H1 (cell line): ENCODE measurements at regions not wholly inside any gene's neighbourhood (a gene's known extent, or its start where the extent isn't known, plus 50 kb on each side); places are given as distances from the start of the nearest gene placed in this dataset.

Source experiments
- CTCF ChIA-PET: fragments of 300-600 bp; sonication (Branson Sonifier 250); formaldehyde crosslinking; loops from one replicate; lab custom pipeline; 2021; ENCODE audit not compliant: partially characterized antibody; lab: Charles Lee
- POLR2A ChIA-PET: fragments of 300-600 bp; sonication (Branson Sonifier 250); formaldehyde crosslinking; loops from one replicate; lab custom pipeline; 2021; ENCODE audit warnings: inconsistent platforms; ENCODE audit not compliant: partially characterized antibody; lab: Charles Lee
- DNase-seq, 2 experiments: peaks; one replicate each; pipeline versions ENCODE4 v3.0.0 to v3.0.0-alpha.2; 2010 to 2022; ENCODE audit warnings: low spot score in 2 of 2, low read depth in 1 of 2, mixed read lengths in 1 of 2
- FAIRE-seq: peaks from 2 replicates; lab custom pipeline; 2011; peaks lifted over from hg19 to GRCh38; lab: Jason Lieb, UNC
- H2AFZ ChIP-seq: 2 replicates; pipeline ENCODE4 v1.8.1; 2012; ENCODE audit warnings: low read length, inconsistent platforms
- H2AK5ac ChIP-seq: 2 replicates; pipeline ENCODE4 v1.6.1; 2013; ENCODE audit warnings: low read depth, low read length
- H2BK120ac ChIP-seq: replicated peaks from 2 replicates; pipeline ENCODE3; 2013; ENCODE audit warnings: low read depth, low read length, inconsistent platforms
- H2BK12ac ChIP-seq: 2 replicates; pipeline ENCODE4 v1.6.1; 2013; ENCODE audit warnings: low read depth, low read length
- H2BK15ac ChIP-seq: 2 replicates; pipeline ENCODE4 v1.6.1; 2013; ENCODE audit warnings: low read length
- H2BK20ac ChIP-seq: 2 replicates; pipeline ENCODE4 v1.6.1; 2013; ENCODE audit warnings: low read length
- H2BK5ac ChIP-seq: 2 replicates; pipeline ENCODE4 v1.6.1; 2013; ENCODE audit warnings: low read depth, low read length
- H3K14ac ChIP-seq: 2 replicates; pipeline ENCODE4 v1.6.1; 2013; ENCODE audit warnings: inconsistent platforms; ENCODE audit not compliant: insufficient read length
- H3K18ac ChIP-seq: 2 replicates; pipeline ENCODE4 v1.6.1; 2013; ENCODE audit warnings: low read length; ENCODE audit errors: extremely low read depth
- H3K23ac ChIP-seq: 2 replicates; pipeline ENCODE4 v1.6.1; 2013; ENCODE audit warnings: inconsistent platforms; ENCODE audit not compliant: insufficient read length
- H3K23me2 ChIP-seq: 2 replicates; pipeline ENCODE4 v1.6.1; 2013; ENCODE audit warnings: low read depth, low read length
- H3K27ac ChIP-seq: 2 replicates; pipeline ENCODE4 v1.6.1; 2011; ENCODE audit warnings: low read depth, low read length, inconsistent platforms
- H3K27me3 ChIP-seq, 4 experiments: replicated peaks in 1 of 4; 1 replicate in 1 of 4; 2 replicates in 3 of 4; pipeline versions ENCODE4 v1.6.1 to v1.8.1; 2011 to 2013; ENCODE audit warnings: low read length in 3 of 4, mild to moderate bottlenecking in 3 of 4, inconsistent platforms in 2 of 4, mixed read lengths in 2 of 4, moderate library complexity in 1 of 4; ENCODE audit not compliant: control insufficient read depth in 3 of 4, insufficient read depth in 3 of 4; ENCODE audit errors: extremely low read depth in 1 of 4
- H3K36me3 ChIP-seq, 4 experiments: 2 replicates each; pipeline versions ENCODE4 v1.6.1 to v1.8.1; 2011 to 2013; ENCODE audit warnings: mild to moderate bottlenecking in 4 of 4, low read length in 3 of 4, moderate library complexity in 2 of 4, control low read depth in 1 of 4, inconsistent platforms in 1 of 4; ENCODE audit not compliant: insufficient read depth in 4 of 4, control insufficient read depth in 2 of 4
- H3K4ac ChIP-seq: replicated peaks from 2 replicates; pipeline ENCODE3; 2013; ENCODE audit warnings: low read length, low read depth, mixed read lengths, inconsistent platforms; ENCODE audit not compliant: insufficient read length
- H3K4me1 ChIP-seq, 4 experiments: replicated peaks in 1 of 4; 1 replicate in 1 of 4; 2 replicates in 3 of 4; pipeline versions ENCODE4 v1.6.1 to v1.8.1; 2011 to 2013; ENCODE audit warnings: low read length in 3 of 4, inconsistent platforms in 2 of 4, mixed read lengths in 1 of 4; ENCODE audit not compliant: insufficient read depth in 4 of 4, control insufficient read depth in 3 of 4
- H3K4me2 ChIP-seq, 2 experiments: 2 replicates each; pipeline versions ENCODE4 v1.6.1 to v1.8.1; 2011 to 2013; ENCODE audit warnings: low read depth in 2 of 2, low read length in 2 of 2, control low read depth in 1 of 2, inconsistent platforms in 1 of 2, mild to moderate bottlenecking in 1 of 2; ENCODE audit not compliant: insufficient read depth in 1 of 2
- H3K4me3 ChIP-seq, 4 experiments: fragments of 200-600, 300-600 bp in 1 of 4; sonication (generic), shearing (Covaris generic), sonication (Bioruptor Twin) in 1 of 4; 2 replicates each; pipeline versions ENCODE4 v1.5.1 to v1.8.1; 2011 to 2016; ENCODE audit warnings: low read length in 4 of 4, low read depth in 3 of 4, control low read depth in 2 of 4, inconsistent platforms in 2 of 4, mild to moderate bottlenecking in 2 of 4, mixed read lengths in 1 of 4, moderate library complexity in 1 of 4; ENCODE audit not compliant: insufficient read depth in 2 of 4; ENCODE audit errors: extremely low read depth in 1 of 4
- H3K56ac ChIP-seq: replicated peaks from 2 replicates; pipeline ENCODE3; 2013; ENCODE audit warnings: low read depth, mild to moderate bottlenecking, mixed read lengths, low read length, inconsistent platforms; ENCODE audit not compliant: insufficient read length
- H3K79me1 ChIP-seq: 2 replicates; pipeline ENCODE4 v1.6.1; 2013; ENCODE audit warnings: low read depth, low read length, control low read depth
- H3K79me2 ChIP-seq, 2 experiments: 2 replicates each; pipeline versions ENCODE4 v1.6.1 to v1.8.1; 2012 to 2013; ENCODE audit warnings: low read length in 2 of 2, mild to moderate bottlenecking in 2 of 2, inconsistent platforms in 1 of 2; ENCODE audit not compliant: insufficient read depth in 2 of 2, control insufficient read depth in 1 of 2
- H3K9ac ChIP-seq, 4 experiments: replicated peaks in 1 of 4; 1 replicate in 1 of 4; 2 replicates in 3 of 4; pipeline versions ENCODE4 v1.6.1 to v1.8.1; 2011 to 2013; ENCODE audit warnings: low read depth in 3 of 4, low read length in 3 of 4, control low read depth in 2 of 4, mild to moderate bottlenecking in 2 of 4, moderate library complexity in 2 of 4, inconsistent platforms in 1 of 4; ENCODE audit errors: extremely low read depth in 1 of 4
- H3K9me3 ChIP-seq, 2 experiments: 2 replicates each; pipeline versions ENCODE4 v1.6.1 to v1.8.1; 2012 to 2013; ENCODE audit warnings: mild to moderate bottlenecking in 2 of 2, moderate library complexity in 2 of 2, control low read depth in 1 of 2, inconsistent platforms in 1 of 2, low read depth in 1 of 2, low read length in 1 of 2, mixed read lengths in 1 of 2; ENCODE audit not compliant: insufficient read depth in 2 of 2
- H4K20me1 ChIP-seq, 2 experiments: replicated peaks in 1 of 2; 2 replicates each; pipeline versions ENCODE3 to v1.8.1; 2011 to 2013; ENCODE audit warnings: inconsistent platforms in 2 of 2, low read length in 2 of 2, mild to moderate bottlenecking in 1 of 2; ENCODE audit not compliant: insufficient read depth in 2 of 2, control insufficient read depth in 1 of 2
- H4K5ac ChIP-seq: 2 replicates; pipeline ENCODE4 v1.6.1; 2013; ENCODE audit warnings: low read length, low read depth, mixed read lengths, inconsistent platforms; ENCODE audit not compliant: insufficient read length
- H4K8ac ChIP-seq: 2 replicates; pipeline ENCODE4 v1.8.0; 2013; ENCODE audit warnings: mild to moderate bottlenecking, moderate library complexity, low read length, inconsistent platforms; ENCODE audit not compliant: insufficient read depth; ENCODE audit errors: extremely low read depth
- H4K91ac ChIP-seq: replicated peaks from 2 replicates; pipeline ENCODE3; 2013; ENCODE audit warnings: low read length, mixed read lengths, inconsistent platforms; ENCODE audit not compliant: insufficient read length
- CBX5 ChIP-seq: fragments of 300-800, 300-1000 bp; sonication (generic); IDR thresholded peaks from 2 replicates; pipeline ENCODE4 v1.7.1; 2016; ENCODE audit warnings: antibody characterized with exemption, low read length, low read depth
- CBX8 ChIP-seq: fragments of 300-800, 300-1000 bp; sonication (generic); IDR thresholded peaks from 2 replicates; pipeline ENCODE4 v1.7.1; 2016; ENCODE audit warnings: low read depth, low read length, borderline replicate concordance
- CHD1 ChIP-seq: IDR thresholded peaks from 2 replicates; pipeline ENCODE4 v1.6.1; 2012; ENCODE audit warnings: low read depth, low read length, improper control_type of control experiment
- CREB1 ChIP-seq: IDR thresholded peaks from 2 replicates; pipeline ENCODE4 v1.6.1; 2012; ENCODE audit warnings: inconsistent platforms
- CTBP2 ChIP-seq: IDR thresholded peaks from 2 replicates; pipeline ENCODE4 v1.7.0; 2011; ENCODE audit warnings: borderline replicate concordance, mild to moderate bottlenecking, moderate library complexity, mixed read lengths, low read length; ENCODE audit not compliant: insufficient read depth, insufficient read length
- EGR1 ChIP-seq: IDR thresholded peaks from 2 replicates; pipeline ENCODE4 v1.6.1; 2011; ENCODE audit warnings: low read depth, low read length, borderline replicate concordance
- EZH2 ChIP-seq: fragments of 200-600 bp; sonication (generic); IDR thresholded peaks from 2 replicates; pipeline ENCODE4 v1.7.1; 2012; ENCODE audit warnings: low read depth, mild to moderate bottlenecking, moderate library complexity, low read length, inconsistent platforms; ENCODE audit not compliant: severe bottlenecking
- SAP30 ChIP-seq: fragments of 300-600 bp; sonication (generic); IDR thresholded peaks from 2 replicates; pipeline ENCODE4 v1.7.1; 2012; ENCODE audit warnings: low read length, moderate library complexity, mild to moderate bottlenecking, inconsistent platforms; ENCODE audit not compliant: insufficient read depth, insufficient replicate concordance
- SIN3A ChIP-seq, 2 experiments: IDR thresholded peaks in 1 of 2; conservative IDR thresholded peaks in 1 of 2; 2 replicates each; pipeline ENCODE4 v1.6.1; 2011 to 2012; ENCODE audit warnings: low read length in 2 of 2, improper control_type of control experiment in 1 of 2, low read depth in 1 of 2, mild to moderate bottlenecking in 1 of 2
- SP1 ChIP-seq: IDR thresholded peaks from 2 replicates; pipeline ENCODE4 v1.6.1; 2011; ENCODE audit warnings: low read depth, low read length
- SUZ12 ChIP-seq: fragments of 200-600 bp; sonication (generic); IDR thresholded peaks from 2 replicates; pipeline ENCODE4 v1.6.1; 2012; ENCODE audit warnings: mild to moderate bottlenecking, inconsistent platforms, low read length, moderate library complexity, mixed read lengths
- WGBS, 2 experiments: shearing (Covaris generic) in 1 of 2; methylation state at CpG; one replicate each; pipeline versions ENCODE4 v1.1.6 to v1.1.7; 2013 to 2015; ENCODE audit warnings: low lambda C conversion rate in 2 of 2, mixed read lengths in 2 of 2, inconsistent platforms in 1 of 2, low coverage in 1 of 2, missing lambda C conversion rate in 1 of 2; ENCODE audit not compliant: insufficient replicate concordance in 2 of 2, insufficient coverage in 1 of 2, insufficient read length in 1 of 2; ENCODE audit errors: extremely low coverage in 1 of 2, missing lambda C conversion rate in 1 of 2; 5-methylcytosine and 5-hydroxymethylcytosine counted together
- TF ChIP-seq, protein P1 (sequence below): IDR thresholded peaks from 2 replicates; pipeline ENCODE4 v1.6.1; 2012; ENCODE audit warnings: inconsistent platforms

DNA sequence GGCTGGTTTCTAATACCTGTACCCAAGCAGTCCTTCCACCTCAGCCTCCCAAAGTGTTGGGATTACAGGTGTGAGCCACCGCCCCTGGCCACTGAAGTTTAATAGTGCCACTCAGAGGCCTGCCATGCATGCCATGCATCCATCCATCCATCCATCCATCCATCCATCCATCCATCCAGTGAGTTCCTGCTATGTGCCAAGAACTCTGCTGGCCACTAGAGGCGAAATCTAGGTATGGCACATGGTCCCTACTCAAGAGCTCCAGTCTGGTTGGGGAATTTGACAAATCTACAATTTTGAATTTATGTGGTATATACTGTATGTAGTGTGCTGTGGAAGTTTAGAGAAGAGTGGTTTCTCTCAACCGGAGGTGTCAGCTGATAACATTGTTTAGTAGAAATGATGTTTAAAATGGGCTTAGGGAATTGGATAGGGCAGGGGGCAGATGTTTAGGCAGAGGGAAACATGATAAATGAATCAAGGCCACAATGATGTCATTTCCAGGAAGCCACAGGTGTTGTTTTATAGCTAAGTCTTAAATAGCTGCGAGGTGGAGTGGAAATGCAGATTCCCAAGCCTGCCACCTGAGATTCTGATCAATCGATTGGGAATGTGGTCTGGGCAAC is 384.4 kb upstream of the C2CD4B start:
- Histone ChIP-seq H2BK12ac (no peak overlapping the region), H2BK5ac (no peak overlapping the region), H3K4me2 (no peak overlapping the region), H2AK5ac (no peak overlapping the region), H4K5ac (no peak overlapping the region), H2BK15ac (no peak overlapping the region), H3K56ac (no peak overlapping the region), H3K23me2 (no peaks in the 10 kb centered on the region; the same call in 1 of the 2 replicates), H3K27me3 (no peaks in the 10 kb centered on the region), H3K14ac (no peak overlapping the region), H3K4me3 (no peak overlapping the region), H4K91ac (no peak overlapping the region), H2BK20ac (no peak overlapping the region), H3K4me1 (no peaks in the 10 kb centered on the region), H3K18ac (no peak overlapping the region), H3K9ac (no peak overlapping the region), H4K8ac (no peak overlapping the region), H2BK120ac (no peak overlapping the region), H3K4ac (no peak overlapping the region), H4K20me1 (peaks cover 0 to 2% of the 10 kb centered on the region in 2 experiments), H3K9me3 (no peaks in the 10 kb centered on the region), H2AFZ (no peak overlapping the region), H3K27ac (no peak overlapping the region), H3K79me2 (no peaks in the 10 kb centered on the region; a peak in 1 of 4 replicates), H3K23ac (no peak overlapping the region), H3K79me1 (no peaks in the 10 kb centered on the region), H3K36me3 (no peaks in the 10 kb centered on the region)
- 58% methylated on average over 5 of the region's 5 CpGs; no CpG with 5 or more reads in 1 of the 2 experiments for WGBS, 2 experiments
- ChIA-PET CTCF (interaction anchor here (0.6 to 7.0 kb wide), 66 partner anchors 8 to 745 kb away, joined by 3 to 46 read pairs (median 4); no protein-coding TSS in a partner anchor), POLR2A (interaction anchor here (1.0 to 1.1 kb wide), 2 partner anchors 12 to 23 kb away, joined by 3 to 4 read pairs; no protein-coding TSS in a partner anchor)
- peak; percentile 76 for FAIRE-seq
- no peak for DNase-seq
- no peak for TF ChIP-seq CBX5
- no peak for TF ChIP-seq SAP30
- TF ChIP-seq SP1 = no peak
- no peak for TF ChIP-seq SIN3A (conservative IDR thresholded peaks at IDR 0.05 in 1 of 2, IDR thresholded peaks at IDR 0.05 in 1 of 2; ENCODE audit: low read depth in 1 of 2, low read length in 2 of 2)
- TF ChIP-seq CHD1 = no peak
- no peak for TF ChIP-seq EGR1
- no peak for TF ChIP-seq SUZ12
- TF ChIP-seq CTBP2 = no peak
- TF ChIP-seq, protein P1, sequence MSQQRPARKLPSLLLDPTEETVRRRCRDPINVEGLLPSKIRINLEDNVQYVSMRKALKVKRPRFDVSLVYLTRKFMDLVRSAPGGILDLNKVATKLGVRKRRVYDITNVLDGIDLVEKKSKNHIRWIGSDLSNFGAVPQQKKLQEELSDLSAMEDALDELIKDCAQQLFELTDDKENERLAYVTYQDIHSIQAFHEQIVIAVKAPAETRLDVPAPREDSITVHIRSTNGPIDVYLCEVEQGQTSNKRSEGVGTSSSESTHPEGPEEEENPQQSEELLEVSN = no peak
- no peak for TF ChIP-seq CBX8
- TF ChIP-seq CREB1 = no peak
- TF ChIP-seq EZH2 = no peak
